Spleen (tissue), 11 donors: ENCODE measurements at regions not wholly inside any gene's neighbourhood (a gene's known extent, or its start where the extent isn't known, plus 50 kb on each side); places are given as distances from the start of the nearest gene placed in this dataset.

ENCODE experiments used
- DNase-seq: peaks from one replicate; pipeline ENCODE4 v3.0.0-alpha.2; 2020
- H3K27ac ChIP-seq, 8 donors: fragments of 200-600 bp; sonication (generic) in 7 of 8; 1 replicate in 4 of 8; 2 replicates in 4 of 8; pipeline versions ENCODE4 v1.5.0 to v1.8.0; 2016 to 2021; ENCODE audit warnings: inconsistent platforms in 4 of 8, mild to moderate bottlenecking in 4 of 8, moderate library complexity in 1 of 8
- H3K27me3 ChIP-seq, 7 donors: fragments of 200-600 bp; sonication (generic) in 6 of 7; replicated peaks in 1 of 7; 1 replicate in 4 of 7; 2 replicates in 3 of 7; pipeline versions ENCODE4 v1.5.0 to v1.8.0; 2016 to 2021; ENCODE audit warnings: inconsistent platforms in 3 of 7, mild to moderate bottlenecking in 1 of 7
- H3K36me3 ChIP-seq, 6 donors: fragments of 200-600 bp; sonication (generic) in 5 of 6; 1 replicate in 4 of 6; 2 replicates in 2 of 6; pipeline versions ENCODE4 v1.5.0 to v1.8.0; 2016 to 2021; ENCODE audit warnings: inconsistent platforms in 2 of 6
- H3K4me1 ChIP-seq, 6 donors: fragments of 200-600 bp; sonication (generic) in 5 of 6; 1 replicate in 3 of 6; 2 replicates in 3 of 6; pipeline versions ENCODE4 v1.5.0 to v1.8.0; 2016 to 2021; ENCODE audit warnings: inconsistent platforms in 3 of 6
- H3K4me3 ChIP-seq, 8 donors: fragments of 200-600 bp; sonication (generic) in 7 of 8; 1 replicate in 4 of 8; 2 replicates in 4 of 8; pipeline versions ENCODE4 v1.5.0 to v1.8.0; 2016 to 2021; ENCODE audit warnings: inconsistent platforms in 4 of 8, mild to moderate bottlenecking in 4 of 8, moderate library complexity in 2 of 8
- H3K9me3 ChIP-seq, 8 donors: fragments of 200-600 bp; sonication (generic) in 7 of 8; 1 replicate in 4 of 8; 2 replicates in 4 of 8; pipeline versions ENCODE4 v1.5.0 to v1.8.0; 2016 to 2021; ENCODE audit warnings: inconsistent platforms in 4 of 8
- POLR2A ChIP-seq, 3 donors: fragments of 450-650 bp; IDR thresholded peaks; one replicate each; pipeline ENCODE4 v1.5.1; 2017; ENCODE audit warnings: antibody characterized with exemption in 3 of 3, mild to moderate bottlenecking in 1 of 3
- POLR2AphosphoS5 ChIP-seq, 3 donors: sonication (generic); formaldehyde crosslinking; IDR thresholded peaks; one replicate each; pipeline ENCODE4 v1.5.1; 2017; ENCODE audit warnings: antibody characterized with exemption in 3 of 3
- WGBS, 5 donors: extraction: QIAGEN DNeasy Blood & Tissue Kit in 3 of 5; methylation state at CpG; one replicate each; pipeline versions ENCODE4 v1.1.5 to v1.1.7; 2013 to 2018; 5-methylcytosine and 5-hydroxymethylcytosine counted together
- intact Hi-C: fragments of 100-400 bp; cut with DNase I; formaldehyde crosslinking; loops from one replicate; pipeline ENCODE4 v1.15.0; 2023; ENCODE audit warnings: low total_unique reads
- TF ChIP-seq, protein P1 (sequence below), 11 experiments: fragments of 200-600 bp in 7 of 11; fragments of 450-650 bp in 4 of 11; sonication (generic) in 4 of 11; IDR thresholded peaks in 8 of 11; conservative IDR thresholded peaks in 3 of 11; 1 replicate in 7 of 11; 2 replicates in 4 of 11; pipeline versions ENCODE4 v1.4.0 to v1.8.0; 2016 to 2021; ENCODE audit warnings: antibody characterized with exemption in 11 of 11, inconsistent platforms in 4 of 11, mild to moderate bottlenecking in 1 of 11
- donor health status: healthy with polysubstance abuse.
- donor health status: DM: no; HTN: no; CAD: no; lungs with moderate emphysema.
- donor health status: DM: no; HTN: no; CAD: no.
- donor health status: Bipolar disorder and iron deficiency.
- donor health status: healthy.
- donor health status: DM: no; HTN: no; CAD: no.
- donor health status: DM: yes; HTN: yes; CAD: no.

DNA sequence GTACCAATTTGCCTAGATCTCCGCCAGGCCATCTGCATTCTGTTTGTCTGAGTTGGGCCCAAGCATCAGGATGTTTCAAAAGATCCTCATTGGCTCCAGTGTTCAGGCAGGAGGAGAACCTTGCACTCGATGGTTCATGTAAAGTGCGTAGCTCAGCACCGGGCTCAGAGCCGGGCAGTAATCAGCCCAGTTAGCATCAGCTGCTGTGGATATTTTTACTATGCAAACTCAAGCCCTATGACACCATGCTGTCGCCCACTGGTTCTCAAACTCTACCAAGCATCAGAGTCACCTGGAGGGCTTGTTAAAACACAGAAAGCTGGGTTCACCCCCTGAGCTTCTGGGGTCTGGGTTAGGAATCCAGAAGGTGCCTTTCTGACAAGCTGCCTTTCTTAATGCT, 310.8 kb downstream of the SHQ1 start:
- peaks cover 0 to 4% (median 0%) of the 10 kb centered on the region in 6 donors for H3K4me1 ChIP-seq
- no peak overlapping the region for H3K27ac ChIP-seq
- no peaks in the 10 kb centered on the region for H3K36me3 ChIP-seq
- peaks cover 0 to 8% (median 5%) of the 10 kb centered on the region in 8 donors for H3K9me3 ChIP-seq
- WGBS, 5 donors = 84 to 93% (median 89%) methylated on average over 6 of the region's 6 CpGs
- TF ChIP-seq POLR2A (IDR thresholded peaks at IDR 0.05) (no peak), POLR2AphosphoS5 (IDR thresholded peaks at IDR 0.05) (no peak)
- TF ChIP-seq, protein P1, sequence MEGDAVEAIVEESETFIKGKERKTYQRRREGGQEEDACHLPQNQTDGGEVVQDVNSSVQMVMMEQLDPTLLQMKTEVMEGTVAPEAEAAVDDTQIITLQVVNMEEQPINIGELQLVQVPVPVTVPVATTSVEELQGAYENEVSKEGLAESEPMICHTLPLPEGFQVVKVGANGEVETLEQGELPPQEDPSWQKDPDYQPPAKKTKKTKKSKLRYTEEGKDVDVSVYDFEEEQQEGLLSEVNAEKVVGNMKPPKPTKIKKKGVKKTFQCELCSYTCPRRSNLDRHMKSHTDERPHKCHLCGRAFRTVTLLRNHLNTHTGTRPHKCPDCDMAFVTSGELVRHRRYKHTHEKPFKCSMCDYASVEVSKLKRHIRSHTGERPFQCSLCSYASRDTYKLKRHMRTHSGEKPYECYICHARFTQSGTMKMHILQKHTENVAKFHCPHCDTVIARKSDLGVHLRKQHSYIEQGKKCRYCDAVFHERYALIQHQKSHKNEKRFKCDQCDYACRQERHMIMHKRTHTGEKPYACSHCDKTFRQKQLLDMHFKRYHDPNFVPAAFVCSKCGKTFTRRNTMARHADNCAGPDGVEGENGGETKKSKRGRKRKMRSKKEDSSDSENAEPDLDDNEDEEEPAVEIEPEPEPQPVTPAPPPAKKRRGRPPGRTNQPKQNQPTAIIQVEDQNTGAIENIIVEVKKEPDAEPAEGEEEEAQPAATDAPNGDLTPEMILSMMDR (IDR thresholded peaks at IDR 0.05 in 8 of 11, conservative IDR thresholded peaks at IDR 0.05 in 3 of 11) = no peak
- no peak for DNase-seq
- no peaks in the 10 kb centered on the region for H3K27me3 ChIP-seq
- no peak overlapping the region for H3K4me3 ChIP-seq
- intact Hi-C loops = no loop called here

DNA sequence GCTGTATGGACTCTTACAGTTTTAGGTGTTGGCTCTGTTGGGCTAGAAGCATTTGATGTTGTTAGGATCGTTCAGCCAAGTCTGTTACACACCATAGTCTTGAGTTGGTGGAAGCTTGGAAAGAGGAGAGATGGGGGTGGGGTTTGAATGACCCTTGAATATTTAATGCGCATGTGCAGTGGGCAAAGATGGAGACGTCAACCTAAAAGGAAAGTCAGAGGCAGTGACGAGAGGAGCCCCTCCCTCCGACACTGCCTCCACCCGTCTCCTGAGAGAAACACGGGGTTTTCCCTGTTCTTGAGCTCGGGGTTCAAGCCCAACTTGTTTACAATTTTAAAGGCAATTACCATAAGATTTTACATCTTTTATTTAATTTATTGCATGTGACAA, 311.4 kb downstream of the SHQ1 start:
- Histone ChIP-seq H3K4me1 (peaks cover 0 to 4% (median 0%) of the 10 kb centered on the region in 6 donors), H3K27ac (no peak overlapping the region), H3K27me3 (no peaks in the 10 kb centered on the region), H3K36me3 (no peaks in the 10 kb centered on the region), H3K4me3 (no peak overlapping the region), H3K9me3 (peaks cover 0 to 7% (median 5%) of the 10 kb centered on the region in 8 donors)
- no peak for DNase-seq
- intact Hi-C loops = no loop called here
- no peak for TF ChIP-seq POLR2AphosphoS5 (IDR thresholded peaks at IDR 0.05)
- TF ChIP-seq POLR2A (IDR thresholded peaks at IDR 0.05) = no peak
- TF ChIP-seq, protein P1 (IDR thresholded peaks at IDR 0.05 in 8 of 11, conservative IDR thresholded peaks at IDR 0.05 in 3 of 11) = no peak
- 82 to 92% (median 89%) methylated on average over 8 of the region's 8 CpGs for WGBS, 5 donors

DNA sequence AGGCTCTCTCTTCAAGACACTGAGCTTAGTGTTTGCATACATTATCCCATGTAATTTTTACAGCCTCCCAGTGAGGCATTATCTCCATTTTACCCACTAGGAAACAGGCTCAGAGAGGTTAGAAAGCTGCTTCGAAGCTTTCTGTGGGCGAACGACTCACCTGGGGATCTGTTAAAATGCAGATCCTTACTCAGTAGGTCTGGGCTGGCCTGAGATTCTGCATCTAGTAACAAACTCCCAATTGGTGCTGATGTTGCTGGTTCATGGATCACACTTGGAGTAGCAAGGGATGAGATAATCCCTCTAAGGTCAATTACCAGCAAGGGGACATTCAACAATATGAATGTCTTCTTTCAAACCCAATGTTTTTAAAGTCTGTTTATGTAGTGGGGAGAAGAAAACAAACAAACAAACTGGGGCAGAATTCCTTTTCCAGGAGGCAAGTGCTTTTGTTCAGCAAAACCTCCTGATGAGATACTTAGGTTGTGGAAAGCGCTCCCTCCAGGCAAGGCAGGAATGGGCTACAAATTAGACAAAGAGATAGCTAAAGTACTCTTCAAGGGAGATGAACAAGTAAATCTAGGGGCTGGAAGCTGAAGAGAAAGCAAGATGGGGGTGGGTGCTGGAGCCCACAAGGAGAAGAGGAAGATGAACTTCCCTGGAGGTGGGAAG, 311.9 kb downstream of the SHQ1 start:
- H3K9me3 ChIP-seq = peaks cover 0 to 2% (median under 1%) of the 10 kb centered on the region in 8 donors
- no peak overlapping the region for H3K4me3 ChIP-seq
- intact Hi-C loops = no loop called here
- H3K27ac ChIP-seq = no peak overlapping the region
- TF ChIP-seq, protein P1 (IDR thresholded peaks at IDR 0.05 in 8 of 11, conservative IDR thresholded peaks at IDR 0.05 in 3 of 11) = no peak
- no peak for TF ChIP-seq POLR2AphosphoS5 (IDR thresholded peaks at IDR 0.05)
- TF ChIP-seq POLR2A (IDR thresholded peaks at IDR 0.05) = no peak
- H3K36me3 ChIP-seq = no peaks in the 10 kb centered on the region
- H3K27me3 ChIP-seq = no peaks in the 10 kb centered on the region
- DNase-seq = no peak
- 86 to 96% (median 95%) methylated on average over 4 of the region's 4 CpGs for WGBS, 5 donors
- peaks cover 0 to 4% (median 0%) of the 10 kb centered on the region in 6 donors for H3K4me1 ChIP-seq

DNA sequence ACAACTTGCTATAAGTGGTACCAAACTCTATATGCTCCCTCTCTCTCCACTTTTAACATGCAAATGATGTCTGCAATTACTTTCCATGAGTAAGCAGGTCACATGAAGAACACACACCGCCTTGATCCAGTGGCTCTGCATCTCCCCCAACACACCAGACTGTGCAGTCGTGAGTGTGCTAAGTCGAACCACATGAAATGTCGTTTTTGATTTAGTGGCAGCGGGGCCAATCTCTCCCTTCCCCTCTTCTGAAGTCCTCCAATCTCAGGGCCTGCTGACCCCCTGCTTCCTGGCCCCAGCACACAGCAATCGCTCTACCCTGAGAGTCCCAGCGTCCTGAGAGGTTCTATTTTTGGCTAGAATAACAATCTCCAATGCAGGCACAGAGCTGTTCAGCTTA, 312.5 kb downstream of the SHQ1 start:
- TF ChIP-seq, protein P1 (IDR thresholded peaks at IDR 0.05 in 8 of 11, conservative IDR thresholded peaks at IDR 0.05 in 3 of 11) = no peak
- no peak for TF ChIP-seq POLR2A (IDR thresholded peaks at IDR 0.05)
- no peak for TF ChIP-seq POLR2AphosphoS5 (IDR thresholded peaks at IDR 0.05)
- Histone ChIP-seq H3K36me3 (no peaks in the 10 kb centered on the region), H3K27me3 (no peaks in the 10 kb centered on the region), H3K4me1 (peaks cover 0 to 4% (median 0%) of the 10 kb centered on the region in 6 donors), H3K9me3 (no peaks in the 10 kb centered on the region), H3K27ac (no peak overlapping the region), H3K4me3 (no peak overlapping the region)
- intact Hi-C loops = no loop called here
- WGBS, 5 donors = 25 to 62% (median 35%) methylated on average over 7 of the region's 7 CpGs
- no peak for DNase-seq
